Renal pelvis (tissue), 1 donor: ENCODE measurements at regions not wholly inside any gene's neighbourhood (a gene's known extent, or its start where the extent isn't known, plus 50 kb on each side); places are given as distances from the start of the nearest gene placed in this dataset.

Source experiments
- DNase-seq: peaks from one replicate; pipeline ENCODE4 v3.0.0-alpha.2; 2013

DNA sequence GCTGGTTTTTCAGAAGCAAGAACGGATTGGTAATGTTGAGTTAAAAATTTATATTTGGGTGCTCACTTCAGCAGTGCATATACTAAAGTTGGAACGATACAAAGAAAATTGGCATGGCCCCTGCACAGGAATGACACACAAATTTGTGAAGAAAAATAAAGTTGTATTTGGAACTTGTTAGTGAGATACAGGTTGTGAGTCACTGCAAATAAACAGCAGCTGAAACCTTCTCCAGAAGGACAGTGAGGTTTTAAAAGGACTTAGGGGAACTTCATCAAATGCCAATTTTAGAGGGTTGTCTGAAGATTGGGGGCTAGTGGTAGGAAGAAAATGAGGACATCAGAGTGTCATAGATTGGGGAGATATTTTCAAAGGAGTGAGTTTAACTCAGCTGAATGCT, 79.7 kb upstream of the ELOVL6 start:
- no peak for DNase-seq

DNA sequence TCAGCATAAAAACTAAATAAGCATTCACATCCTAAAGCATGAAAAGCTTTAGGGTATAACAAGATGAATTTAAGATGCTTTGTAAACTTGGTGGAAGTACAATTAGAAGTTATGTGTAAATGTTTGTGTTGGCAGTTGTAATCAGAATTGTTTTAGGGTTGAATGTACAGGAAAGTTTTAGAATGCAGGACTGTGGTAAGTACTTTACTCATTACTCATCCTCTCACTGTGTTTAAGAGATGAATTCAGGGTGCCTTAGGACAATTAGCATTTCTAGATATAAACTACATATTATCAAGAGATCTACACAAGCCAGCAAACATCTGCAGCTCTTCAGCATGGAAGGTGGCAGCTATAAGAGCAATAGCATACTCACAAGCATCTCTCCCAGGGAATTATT, 77.5 kb upstream of the ELOVL6 start:
- DNase-seq = no peak

DNA sequence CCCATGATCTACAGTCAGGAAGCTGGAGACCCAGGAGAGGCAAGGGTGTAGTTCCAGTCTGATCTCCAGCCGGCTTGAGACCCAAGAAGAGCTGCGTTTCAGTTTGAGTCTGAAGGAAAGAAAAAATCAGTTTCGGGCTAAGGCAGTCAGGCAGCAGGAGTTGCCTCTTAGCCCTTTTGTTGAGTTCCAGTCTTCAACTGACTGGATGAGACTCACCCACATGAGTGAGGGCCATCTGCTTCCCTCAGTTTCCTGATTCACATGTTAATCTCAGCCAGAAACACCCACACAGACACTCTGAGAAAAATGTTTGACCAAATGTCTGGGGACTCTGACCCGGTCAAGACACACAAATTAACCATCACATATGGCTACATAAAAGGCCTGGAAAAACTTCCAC, 73.6 kb upstream of the ELOVL6 start:
- DNase-seq = no peak

DNA sequence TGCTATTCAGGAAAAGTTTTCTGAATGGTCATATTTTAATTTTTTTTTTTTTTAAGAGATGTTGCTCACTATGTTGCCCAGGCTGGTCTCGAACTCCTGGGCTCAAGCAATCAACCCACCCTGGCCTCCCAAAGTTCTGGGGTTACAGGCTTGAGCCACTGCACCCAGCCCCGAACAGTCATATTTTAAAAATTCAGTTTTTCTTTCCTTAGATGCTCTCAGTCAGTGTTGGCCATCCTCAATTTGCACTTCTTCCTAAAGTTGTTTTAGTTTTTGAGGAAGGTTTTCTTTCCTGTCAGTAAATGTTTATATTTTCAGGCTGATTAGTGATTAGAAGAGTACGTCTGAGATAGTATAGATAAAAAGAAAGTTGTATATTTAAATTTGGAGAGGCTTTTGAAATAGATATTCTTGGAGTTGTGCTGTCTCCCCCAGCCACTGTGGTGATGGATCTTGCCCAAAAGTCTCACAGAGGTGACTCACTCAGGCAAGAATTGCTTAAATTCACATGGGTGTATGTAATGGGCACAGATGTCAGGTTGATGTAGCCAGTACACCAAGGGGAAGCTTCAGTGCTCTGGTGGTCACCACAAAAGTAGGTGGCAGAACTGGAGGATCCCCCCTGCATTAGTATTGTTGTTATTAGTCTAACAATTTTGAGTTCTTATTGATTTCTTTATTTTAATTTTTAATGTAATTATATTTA, 72.2 kb upstream of the ELOVL6 start:
- no peak for DNase-seq

DNA sequence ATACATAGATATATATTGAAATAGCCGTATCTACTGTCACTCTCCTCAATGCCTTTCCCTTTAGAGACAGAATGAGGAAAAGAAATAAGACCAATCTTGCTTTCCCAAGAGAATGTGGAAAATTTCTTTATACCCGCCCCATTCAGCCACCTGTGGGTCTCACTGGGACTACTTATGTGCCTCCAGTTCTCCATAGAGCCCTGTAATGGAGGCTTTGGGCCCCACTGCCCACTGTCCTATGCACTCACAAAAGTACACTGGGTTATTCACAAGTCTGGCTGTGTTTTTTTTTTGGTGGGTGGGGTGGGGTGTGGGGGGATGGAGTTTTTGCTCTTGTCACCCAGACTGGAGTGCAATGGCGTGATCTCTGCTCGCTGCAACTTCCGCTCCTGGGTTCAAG, 70.4 kb upstream of the ELOVL6 start:
- no peak for DNase-seq

DNA sequence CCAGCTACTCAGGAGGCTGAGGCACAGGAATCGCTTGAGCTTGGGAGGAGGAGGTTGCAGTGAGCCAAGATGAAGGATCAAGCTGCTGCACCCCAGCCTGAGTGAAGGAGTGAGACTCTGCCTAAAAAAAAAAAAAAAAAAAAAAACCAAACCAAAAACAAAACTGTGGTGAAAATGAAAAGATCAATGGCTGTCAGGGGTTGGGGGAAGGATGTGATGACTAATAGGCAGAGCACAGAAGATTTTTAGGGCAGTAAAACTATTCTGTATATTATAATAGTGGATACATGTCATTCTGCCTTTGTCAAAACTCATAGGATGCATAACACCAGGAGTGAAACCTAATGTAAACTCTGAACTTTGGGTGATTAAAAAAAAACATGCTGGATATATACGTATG, 69.9 kb upstream of the ELOVL6 start:
- DNase-seq = no peak

DNA sequence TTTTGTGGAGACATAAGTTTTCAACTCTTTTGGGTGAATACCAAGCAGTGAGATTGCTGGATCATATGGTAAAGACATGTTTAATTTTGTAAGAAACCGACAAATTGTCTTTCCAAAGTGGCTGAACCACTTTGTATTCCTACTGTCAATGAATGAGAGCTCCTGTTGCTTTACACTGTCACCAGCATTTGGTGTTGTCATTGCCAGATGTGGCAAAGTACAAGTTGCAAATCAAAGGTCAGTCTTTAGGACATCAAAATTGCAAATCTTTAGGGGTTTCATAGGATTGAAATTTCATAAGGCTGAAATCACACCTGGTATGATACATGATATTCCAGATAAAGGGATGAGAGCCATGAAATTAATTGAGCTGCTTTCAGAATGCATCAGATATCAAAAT, 67.7 kb upstream of the ELOVL6 start:
- DNase-seq = no peak

DNA sequence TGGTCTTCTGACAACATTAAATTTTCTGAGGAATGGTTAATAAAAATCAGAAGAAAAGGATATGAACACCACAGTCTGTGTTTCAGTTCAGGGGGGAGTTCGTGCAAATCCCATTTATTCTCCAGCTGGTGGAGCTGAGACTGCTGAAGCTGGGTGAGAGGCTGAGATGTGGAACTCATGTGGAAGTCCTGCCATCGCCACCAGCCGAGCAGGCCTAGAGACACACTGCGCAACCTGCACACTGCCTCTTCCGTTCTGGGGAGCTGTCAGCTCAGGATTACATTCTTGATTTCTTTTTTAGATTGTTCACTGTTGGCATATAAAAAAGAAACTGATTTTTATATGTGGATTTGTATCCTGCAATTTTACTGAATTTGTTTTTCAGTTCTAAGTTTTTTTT, 66.6 kb upstream of the ELOVL6 start:
- DNase-seq = no peak

DNA sequence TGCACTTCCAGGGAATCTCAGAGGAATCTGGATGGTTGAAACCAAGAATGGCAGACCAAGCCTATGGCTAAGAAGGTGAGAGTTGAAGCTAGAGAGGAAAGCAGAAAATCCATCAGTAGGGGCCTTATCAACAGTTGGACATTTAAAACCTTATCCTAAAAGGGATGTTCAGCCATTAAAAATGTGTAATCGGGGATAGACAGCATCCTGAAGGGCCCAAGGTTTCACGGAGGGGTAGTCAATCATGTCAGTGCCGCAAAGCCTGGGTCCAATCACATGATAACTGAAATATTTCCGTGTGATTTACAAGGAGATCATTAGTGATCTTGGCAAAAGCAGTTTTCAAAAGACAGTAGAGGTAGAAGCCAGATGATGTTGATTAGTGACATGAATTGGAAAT, 61.9 kb upstream of the ELOVL6 start:
- DNase-seq = no peak

DNA sequence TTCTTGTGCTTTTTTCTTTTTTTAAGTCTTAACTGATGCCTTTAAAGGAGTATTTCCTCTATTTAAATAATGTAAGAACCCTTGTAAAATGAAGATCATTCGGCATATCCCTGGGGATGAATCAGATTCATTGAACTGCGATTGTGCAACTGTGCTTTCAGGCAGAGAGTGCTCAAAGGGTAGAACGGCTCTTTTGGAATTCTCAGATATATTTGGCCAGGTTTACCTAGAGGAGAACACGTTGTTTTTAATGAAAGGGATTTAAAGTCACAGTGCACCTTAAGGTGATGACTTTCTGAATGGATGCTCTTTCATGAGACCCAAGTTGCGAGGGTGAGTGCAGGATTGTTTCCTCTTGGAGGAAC, 51.6 kb upstream of the ELOVL6 start:
- no peak for DNase-seq

DNA sequence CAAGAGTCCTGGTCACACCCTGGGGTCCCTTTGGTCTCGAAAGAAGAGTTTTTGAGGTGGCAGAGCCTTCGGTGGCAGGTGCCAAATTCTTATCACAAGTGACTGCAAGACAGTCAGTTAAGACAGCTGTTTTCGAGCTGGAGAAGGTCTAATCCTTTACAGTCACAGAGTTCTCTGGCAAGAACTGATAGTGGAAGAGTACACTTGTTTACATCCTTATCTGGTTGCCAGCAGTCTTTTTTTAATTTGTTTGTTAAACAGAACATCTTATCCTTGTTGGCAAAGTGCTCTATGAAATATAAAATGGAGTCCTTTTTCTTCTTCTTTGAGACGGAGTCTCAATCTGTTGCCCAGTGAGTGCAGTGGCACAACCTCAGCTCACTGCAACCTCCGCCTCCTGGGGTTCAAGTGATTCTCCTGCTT, 50.4 kb upstream of the ELOVL6 start:
- no peak for DNase-seq
